H1 (cell line): ENCODE measurements at regions not wholly inside any gene's neighbourhood (a gene's known extent, or its start where the extent isn't known, plus 50 kb on each side); places are given as distances from the start of the nearest gene placed in this dataset.

ENCODE experiments used
- CTCF ChIA-PET: fragments of 300-600 bp; sonication (Branson Sonifier 250); formaldehyde crosslinking; loops from one replicate; lab custom pipeline; 2021; ENCODE audit not compliant: partially characterized antibody; lab: Charles Lee
- POLR2A ChIA-PET: fragments of 300-600 bp; sonication (Branson Sonifier 250); formaldehyde crosslinking; loops from one replicate; lab custom pipeline; 2021; ENCODE audit warnings: inconsistent platforms; ENCODE audit not compliant: partially characterized antibody; lab: Charles Lee
- DNase-seq, 2 experiments: peaks; one replicate each; pipeline versions ENCODE4 v3.0.0 to v3.0.0-alpha.2; 2010 to 2022; ENCODE audit warnings: low spot score in 2 of 2, low read depth in 1 of 2, mixed read lengths in 1 of 2
- FAIRE-seq: peaks from 2 replicates; lab custom pipeline; 2011; peaks lifted over from hg19 to GRCh38; lab: Jason Lieb, UNC
- H2AFZ ChIP-seq: 2 replicates; pipeline ENCODE4 v1.8.1; 2012; ENCODE audit warnings: low read length, inconsistent platforms
- H2AK5ac ChIP-seq: 2 replicates; pipeline ENCODE4 v1.6.1; 2013; ENCODE audit warnings: low read depth, low read length
- H2BK120ac ChIP-seq: replicated peaks from 2 replicates; pipeline ENCODE3; 2013; ENCODE audit warnings: low read depth, low read length, inconsistent platforms
- H2BK12ac ChIP-seq: 2 replicates; pipeline ENCODE4 v1.6.1; 2013; ENCODE audit warnings: low read depth, low read length
- H2BK15ac ChIP-seq: 2 replicates; pipeline ENCODE4 v1.6.1; 2013; ENCODE audit warnings: low read length
- H2BK20ac ChIP-seq: 2 replicates; pipeline ENCODE4 v1.6.1; 2013; ENCODE audit warnings: low read length
- H2BK5ac ChIP-seq: 2 replicates; pipeline ENCODE4 v1.6.1; 2013; ENCODE audit warnings: low read depth, low read length
- H3K14ac ChIP-seq: 2 replicates; pipeline ENCODE4 v1.6.1; 2013; ENCODE audit warnings: inconsistent platforms; ENCODE audit not compliant: insufficient read length
- H3K18ac ChIP-seq: 2 replicates; pipeline ENCODE4 v1.6.1; 2013; ENCODE audit warnings: low read length; ENCODE audit errors: extremely low read depth
- H3K23ac ChIP-seq: 2 replicates; pipeline ENCODE4 v1.6.1; 2013; ENCODE audit warnings: inconsistent platforms; ENCODE audit not compliant: insufficient read length
- H3K23me2 ChIP-seq: 2 replicates; pipeline ENCODE4 v1.6.1; 2013; ENCODE audit warnings: low read depth, low read length
- H3K27ac ChIP-seq: 2 replicates; pipeline ENCODE4 v1.6.1; 2011; ENCODE audit warnings: low read depth, low read length, inconsistent platforms
- H3K27me3 ChIP-seq, 4 experiments: replicated peaks in 1 of 4; 1 replicate in 1 of 4; 2 replicates in 3 of 4; pipeline versions ENCODE4 v1.6.1 to v1.8.1; 2011 to 2013; ENCODE audit warnings: low read length in 3 of 4, mild to moderate bottlenecking in 3 of 4, inconsistent platforms in 2 of 4, mixed read lengths in 2 of 4, moderate library complexity in 1 of 4; ENCODE audit not compliant: control insufficient read depth in 3 of 4, insufficient read depth in 3 of 4; ENCODE audit errors: extremely low read depth in 1 of 4
- H3K36me3 ChIP-seq, 4 experiments: 2 replicates each; pipeline versions ENCODE4 v1.6.1 to v1.8.1; 2011 to 2013; ENCODE audit warnings: mild to moderate bottlenecking in 4 of 4, low read length in 3 of 4, moderate library complexity in 2 of 4, control low read depth in 1 of 4, inconsistent platforms in 1 of 4; ENCODE audit not compliant: insufficient read depth in 4 of 4, control insufficient read depth in 2 of 4
- H3K4ac ChIP-seq: replicated peaks from 2 replicates; pipeline ENCODE3; 2013; ENCODE audit warnings: low read length, low read depth, mixed read lengths, inconsistent platforms; ENCODE audit not compliant: insufficient read length
- H3K4me1 ChIP-seq, 4 experiments: replicated peaks in 1 of 4; 1 replicate in 1 of 4; 2 replicates in 3 of 4; pipeline versions ENCODE4 v1.6.1 to v1.8.1; 2011 to 2013; ENCODE audit warnings: low read length in 3 of 4, inconsistent platforms in 2 of 4, mixed read lengths in 1 of 4; ENCODE audit not compliant: insufficient read depth in 4 of 4, control insufficient read depth in 3 of 4
- H3K4me2 ChIP-seq, 2 experiments: 2 replicates each; pipeline versions ENCODE4 v1.6.1 to v1.8.1; 2011 to 2013; ENCODE audit warnings: low read depth in 2 of 2, low read length in 2 of 2, control low read depth in 1 of 2, inconsistent platforms in 1 of 2, mild to moderate bottlenecking in 1 of 2; ENCODE audit not compliant: insufficient read depth in 1 of 2
- H3K4me3 ChIP-seq, 4 experiments: fragments of 200-600, 300-600 bp in 1 of 4; sonication (generic), shearing (Covaris generic), sonication (Bioruptor Twin) in 1 of 4; 2 replicates each; pipeline versions ENCODE4 v1.5.1 to v1.8.1; 2011 to 2016; ENCODE audit warnings: low read length in 4 of 4, low read depth in 3 of 4, control low read depth in 2 of 4, inconsistent platforms in 2 of 4, mild to moderate bottlenecking in 2 of 4, mixed read lengths in 1 of 4, moderate library complexity in 1 of 4; ENCODE audit not compliant: insufficient read depth in 2 of 4; ENCODE audit errors: extremely low read depth in 1 of 4
- H3K56ac ChIP-seq: replicated peaks from 2 replicates; pipeline ENCODE3; 2013; ENCODE audit warnings: low read depth, mild to moderate bottlenecking, mixed read lengths, low read length, inconsistent platforms; ENCODE audit not compliant: insufficient read length
- H3K79me1 ChIP-seq: 2 replicates; pipeline ENCODE4 v1.6.1; 2013; ENCODE audit warnings: low read depth, low read length, control low read depth
- H3K79me2 ChIP-seq, 2 experiments: 2 replicates each; pipeline versions ENCODE4 v1.6.1 to v1.8.1; 2012 to 2013; ENCODE audit warnings: low read length in 2 of 2, mild to moderate bottlenecking in 2 of 2, inconsistent platforms in 1 of 2; ENCODE audit not compliant: insufficient read depth in 2 of 2, control insufficient read depth in 1 of 2
- H3K9ac ChIP-seq, 4 experiments: replicated peaks in 1 of 4; 1 replicate in 1 of 4; 2 replicates in 3 of 4; pipeline versions ENCODE4 v1.6.1 to v1.8.1; 2011 to 2013; ENCODE audit warnings: low read depth in 3 of 4, low read length in 3 of 4, control low read depth in 2 of 4, mild to moderate bottlenecking in 2 of 4, moderate library complexity in 2 of 4, inconsistent platforms in 1 of 4; ENCODE audit errors: extremely low read depth in 1 of 4
- H3K9me3 ChIP-seq, 2 experiments: 2 replicates each; pipeline versions ENCODE4 v1.6.1 to v1.8.1; 2012 to 2013; ENCODE audit warnings: mild to moderate bottlenecking in 2 of 2, moderate library complexity in 2 of 2, control low read depth in 1 of 2, inconsistent platforms in 1 of 2, low read depth in 1 of 2, low read length in 1 of 2, mixed read lengths in 1 of 2; ENCODE audit not compliant: insufficient read depth in 2 of 2
- H4K20me1 ChIP-seq, 2 experiments: replicated peaks in 1 of 2; 2 replicates each; pipeline versions ENCODE3 to v1.8.1; 2011 to 2013; ENCODE audit warnings: inconsistent platforms in 2 of 2, low read length in 2 of 2, mild to moderate bottlenecking in 1 of 2; ENCODE audit not compliant: insufficient read depth in 2 of 2, control insufficient read depth in 1 of 2
- H4K5ac ChIP-seq: 2 replicates; pipeline ENCODE4 v1.6.1; 2013; ENCODE audit warnings: low read length, low read depth, mixed read lengths, inconsistent platforms; ENCODE audit not compliant: insufficient read length
- H4K8ac ChIP-seq: 2 replicates; pipeline ENCODE4 v1.8.0; 2013; ENCODE audit warnings: mild to moderate bottlenecking, moderate library complexity, low read length, inconsistent platforms; ENCODE audit not compliant: insufficient read depth; ENCODE audit errors: extremely low read depth
- H4K91ac ChIP-seq: replicated peaks from 2 replicates; pipeline ENCODE3; 2013; ENCODE audit warnings: low read length, mixed read lengths, inconsistent platforms; ENCODE audit not compliant: insufficient read length
- CEBPB ChIP-seq: IDR thresholded peaks from 2 replicates; pipeline ENCODE4 v1.6.1; 2012; ENCODE audit warnings: low read depth, low read length
- HDAC2 ChIP-seq, 2 experiments: fragments of 300-600 bp in 1 of 2; sonication (generic) in 1 of 2; IDR thresholded peaks; 2 replicates each; pipeline ENCODE4 v1.6.1; 2011 to 2012; ENCODE audit warnings: low read depth in 2 of 2, low read length in 2 of 2, mild to moderate bottlenecking in 2 of 2, moderate library complexity in 2 of 2, borderline replicate concordance in 1 of 2, inconsistent platforms in 1 of 2
- MAFK ChIP-seq: IDR thresholded peaks from 2 replicates; pipeline ENCODE4 v1.6.1; 2012; ENCODE audit warnings: low read depth, mild to moderate bottlenecking, improper control_type of control experiment, low read length
- MAX ChIP-seq: IDR thresholded peaks from 2 replicates; pipeline ENCODE4 v1.6.1; 2012; ENCODE audit warnings: inconsistent platforms
- POU5F1 ChIP-seq: IDR thresholded peaks from 2 replicates; pipeline ENCODE4 v1.6.1; 2011; ENCODE audit warnings: low read depth, mild to moderate bottlenecking, low read length, moderate library complexity
- RBBP5 ChIP-seq: IDR thresholded peaks from 2 replicates; pipeline ENCODE4 v1.7.1; 2012; ENCODE audit warnings: low read depth, mild to moderate bottlenecking, inconsistent platforms, low read length, moderate library complexity, borderline replicate concordance
- SIRT6 ChIP-seq: IDR thresholded peaks from one replicate; pipeline ENCODE4 v1.7.1; 2012; ENCODE audit warnings: low read length, inconsistent platforms
- TAF1 ChIP-seq: IDR thresholded peaks from 2 replicates; pipeline ENCODE4 v1.6.1; 2011; ENCODE audit warnings: mild to moderate bottlenecking, low read depth, low read length
- TAF7 ChIP-seq: optimal IDR thresholded peaks from 2 replicates; pipeline ENCODE3; 2011; ENCODE audit warnings: low read depth, mild to moderate bottlenecking, inconsistent platforms, low read length, moderate library complexity, borderline replicate concordance
- WGBS, 2 experiments: shearing (Covaris generic) in 1 of 2; methylation state at CpG; one replicate each; pipeline versions ENCODE4 v1.1.6 to v1.1.7; 2013 to 2015; ENCODE audit warnings: low lambda C conversion rate in 2 of 2, mixed read lengths in 2 of 2, inconsistent platforms in 1 of 2, low coverage in 1 of 2, missing lambda C conversion rate in 1 of 2; ENCODE audit not compliant: insufficient replicate concordance in 2 of 2, insufficient coverage in 1 of 2, insufficient read length in 1 of 2; ENCODE audit errors: extremely low coverage in 1 of 2, missing lambda C conversion rate in 1 of 2; 5-methylcytosine and 5-hydroxymethylcytosine counted together

- H3K23me2 ChIP-seq: peaks cover 5% of the 10 kb centered on the region; the same call in 1 of the 2 replicates
- no peak overlapping the region for H3K9ac ChIP-seq
- ChIA-PET POLR2A (interaction anchor here (1.0 kb wide), 1 partner anchor 31 kb away, joined by 3 read pairs; no protein-coding TSS in a partner anchor), CTCF (interaction anchor here (1.1 to 2.9 kb wide), 4 partner anchors 15 to 106 kb away, joined by 3 to 15 read pairs (median 10); no protein-coding TSS in a partner anchor)
- H3K9me3 ChIP-seq: peaks cover 0 to 3% of the 10 kb centered on the region in 2 experiments; a peak in 1 of 4 replicates
- DNase-seq (no peak), FAIRE-seq (no peak)
- no peaks in the 10 kb centered on the region for H3K79me2 ChIP-seq
- no peak overlapping the region for H2BK20ac ChIP-seq
- H3K36me3 ChIP-seq: no peaks in the 10 kb centered on the region
- H4K5ac ChIP-seq: no peak overlapping the region
- H4K91ac ChIP-seq: no peak overlapping the region
- H3K56ac ChIP-seq: no peak overlapping the region
- no peak overlapping the region for H3K23ac ChIP-seq
- no peaks in the 10 kb centered on the region for H3K27me3 ChIP-seq
- H2BK15ac ChIP-seq: no peak overlapping the region
- no peak overlapping the region for H3K27ac ChIP-seq
- H2BK12ac ChIP-seq: no peak overlapping the region
- 92% methylated on average over 3 of the region's 3 CpGs; no CpG with 5 or more reads in 1 of the 2 experiments for WGBS, 2 experiments
- H3K79me1 ChIP-seq: no peaks in the 10 kb centered on the region
- H2AK5ac ChIP-seq: no peak overlapping the region
- peaks cover 0 to 2% of the 10 kb centered on the region in 2 experiments for H4K20me1 ChIP-seq
- no peak overlapping the region for H3K18ac ChIP-seq
- no peak overlapping the region for H3K4me2 ChIP-seq
- no peak overlapping the region for H2AFZ ChIP-seq
- H3K14ac ChIP-seq: no peak overlapping the region
- no peak overlapping the region for H2BK5ac ChIP-seq
- no peaks in the 10 kb centered on the region for H3K4me1 ChIP-seq
- H3K4me3 ChIP-seq: no peak overlapping the region
- no peak overlapping the region for H4K8ac ChIP-seq
- H2BK120ac ChIP-seq: no peak overlapping the region
- no peak overlapping the region for H3K4ac ChIP-seq
- TF ChIP-seq TAF1: no peak
- no peak for TF ChIP-seq SIRT6
- no peak for TF ChIP-seq POU5F1
- TF ChIP-seq MAX: no peak
- TF ChIP-seq MAFK: no peak
- no peak for TF ChIP-seq TAF7
- TF ChIP-seq CEBPB: no peak
- no peak for TF ChIP-seq HDAC2 (IDR thresholded peaks at IDR 0.05; ENCODE audit: borderline replicate concordance in 1 of 2, low read depth in 2 of 2, low read length in 2 of 2)
- TF ChIP-seq RBBP5: no peak
These were observed 82.5 kb upstream of the PDE10A start for GRCh38 chr6:165745492-165745891.
